OCI-LY1 (cell line): ENCODE measurements at regions not wholly inside any gene's neighbourhood (a gene's known extent, or its start where the extent isn't known, plus 50 kb on each side); places are given as distances from the start of the nearest gene placed in this dataset.

Source experiments
- H2AFZ ChIP-seq: fragments of 200-600 bp; sonication (generic), shearing (Covaris generic); 2 replicates; pipeline ENCODE4 v1.6.0; 2014; ENCODE audit warnings: antibody characterized with exemption, mild to moderate bottlenecking, low read length
- H3F3A ChIP-seq: fragments of 200-600 bp; sonication (generic), shearing (Covaris generic); 2 replicates; pipeline ENCODE4 v1.6.0; 2014; ENCODE audit warnings: mild to moderate bottlenecking, antibody characterized with exemption, low read length, moderate library complexity; ENCODE audit not compliant: insufficient read depth
- H3K27ac ChIP-seq: fragments of 200-600 bp; sonication (generic); 2 replicates; pipeline ENCODE4 v1.5.1; 2014; ENCODE audit warnings: low read length, mixed run types, mild to moderate bottlenecking, low read depth; ENCODE audit not compliant: poor library complexity, severe bottlenecking
- H3K27me3 ChIP-seq: fragments of 200-600 bp; sonication (generic); 2 replicates; pipeline ENCODE4 v1.6.0; 2014; ENCODE audit warnings: antibody characterized with exemption, mild to moderate bottlenecking, low read length, moderate library complexity; ENCODE audit not compliant: insufficient read depth
- H3K36me3 ChIP-seq: fragments of 200-600 bp; sonication (generic); 2 replicates; pipeline ENCODE4 v1.6.1; 2014; ENCODE audit warnings: mild to moderate bottlenecking, antibody characterized with exemption, low read length, moderate library complexity, mixed read lengths; ENCODE audit not compliant: insufficient read depth
- H3K4me1 ChIP-seq: fragments of 200-600 bp; sonication (generic); 2 replicates; pipeline ENCODE4 v1.5.1; 2014; ENCODE audit warnings: mild to moderate bottlenecking, low read length, moderate library complexity; ENCODE audit not compliant: insufficient read depth, severe bottlenecking
- H3K4me2 ChIP-seq: fragments of 200-600 bp; sonication (generic), shearing (Covaris generic); 2 replicates; pipeline ENCODE4 v1.6.1; 2014; ENCODE audit warnings: low read length
- H3K4me3 ChIP-seq: fragments of 200-600 bp; sonication (generic); 2 replicates; pipeline ENCODE4 v1.5.1; 2014; ENCODE audit warnings: low read length, low read depth, mild to moderate bottlenecking, mixed read lengths; ENCODE audit not compliant: poor library complexity, severe bottlenecking
- H3K79me2 ChIP-seq: fragments of 200-600 bp; shearing (Covaris generic); 2 replicates; pipeline ENCODE4 v1.6.1; 2016; ENCODE audit warnings: mixed run types, low read length, mixed read lengths; ENCODE audit not compliant: insufficient read depth
- H3K9ac ChIP-seq: fragments of 200-600 bp; sonication (generic), shearing (Covaris generic); 2 replicates; pipeline ENCODE4 v1.6.1; 2014; ENCODE audit warnings: mild to moderate bottlenecking, low read length, mixed read lengths
- H3K9me2 ChIP-seq: fragments of 200-600 bp; sonication (generic), shearing (Covaris generic); 2 replicates; pipeline ENCODE4 v1.6.1; 2014; ENCODE audit warnings: low read depth, mild to moderate bottlenecking, low read length, mixed read lengths
- H3K9me3 ChIP-seq: fragments of 200-600 bp; shearing (Covaris generic); 2 replicates; pipeline ENCODE4 v1.6.1; 2014; ENCODE audit warnings: low read length, mixed read lengths
- H4K20me1 ChIP-seq: fragments of 200-600 bp; sonication (generic), shearing (Covaris generic); 2 replicates; pipeline ENCODE4 v1.6.0; 2016; ENCODE audit warnings: mild to moderate bottlenecking, low read length; ENCODE audit not compliant: insufficient read depth
- EZH2 ChIP-seq: fragments of 200-600 bp; sonication (generic), shearing (Covaris generic); IDR thresholded peaks from 2 replicates; pipeline ENCODE4 v1.8.0; 2017; ENCODE audit warnings: borderline replicate concordance, mixed run types, mild to moderate bottlenecking, antibody characterized with exemption, low read length, moderate library complexity, mixed read lengths
- TF ChIP-seq, protein P1 (sequence below): fragments of 200-600 bp; sonication (generic), shearing (Covaris generic); IDR thresholded peaks from 2 replicates; pipeline ENCODE4 v1.5.1; 2017; ENCODE audit warnings: mild to moderate bottlenecking, antibody characterized with exemption, low read length, moderate library complexity, mixed read lengths

DNA sequence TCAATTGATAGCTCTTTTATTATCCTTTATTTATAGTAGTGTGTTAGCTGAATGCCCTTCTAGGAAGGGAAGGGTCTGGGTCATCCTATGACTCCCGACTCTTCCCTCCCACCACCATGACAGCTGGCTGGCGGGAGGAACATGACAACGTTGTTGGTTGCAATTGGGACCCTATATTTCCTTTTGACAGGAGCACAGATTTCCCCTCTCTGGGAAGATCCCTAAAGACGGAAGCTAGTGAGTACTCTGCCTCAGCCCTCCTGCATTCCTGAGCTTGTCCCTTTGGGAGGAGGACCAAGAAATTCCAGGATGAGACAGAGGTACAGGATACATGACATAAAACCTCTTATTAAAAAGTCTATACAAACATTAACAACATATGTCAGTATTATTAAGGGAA is 485.4 kb downstream of the NAV3 start:
- H3K9ac ChIP-seq = no peak overlapping the region
- H3K36me3 ChIP-seq = no peaks in the 10 kb centered on the region
- H3K4me2 ChIP-seq = no peak overlapping the region
- no peaks in the 10 kb centered on the region for H3K79me2 ChIP-seq
- no peaks in the 10 kb centered on the region for H3K9me2 ChIP-seq
- H3K27ac ChIP-seq = no peak overlapping the region
- H3K9me3 ChIP-seq = no peaks in the 10 kb centered on the region
- H3K4me3 ChIP-seq = no peak overlapping the region
- no peak for TF ChIP-seq EZH2
- TF ChIP-seq, protein P1, sequence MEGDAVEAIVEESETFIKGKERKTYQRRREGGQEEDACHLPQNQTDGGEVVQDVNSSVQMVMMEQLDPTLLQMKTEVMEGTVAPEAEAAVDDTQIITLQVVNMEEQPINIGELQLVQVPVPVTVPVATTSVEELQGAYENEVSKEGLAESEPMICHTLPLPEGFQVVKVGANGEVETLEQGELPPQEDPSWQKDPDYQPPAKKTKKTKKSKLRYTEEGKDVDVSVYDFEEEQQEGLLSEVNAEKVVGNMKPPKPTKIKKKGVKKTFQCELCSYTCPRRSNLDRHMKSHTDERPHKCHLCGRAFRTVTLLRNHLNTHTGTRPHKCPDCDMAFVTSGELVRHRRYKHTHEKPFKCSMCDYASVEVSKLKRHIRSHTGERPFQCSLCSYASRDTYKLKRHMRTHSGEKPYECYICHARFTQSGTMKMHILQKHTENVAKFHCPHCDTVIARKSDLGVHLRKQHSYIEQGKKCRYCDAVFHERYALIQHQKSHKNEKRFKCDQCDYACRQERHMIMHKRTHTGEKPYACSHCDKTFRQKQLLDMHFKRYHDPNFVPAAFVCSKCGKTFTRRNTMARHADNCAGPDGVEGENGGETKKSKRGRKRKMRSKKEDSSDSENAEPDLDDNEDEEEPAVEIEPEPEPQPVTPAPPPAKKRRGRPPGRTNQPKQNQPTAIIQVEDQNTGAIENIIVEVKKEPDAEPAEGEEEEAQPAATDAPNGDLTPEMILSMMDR = no peak
- no peaks in the 10 kb centered on the region for H3K27me3 ChIP-seq
- no peaks in the 10 kb centered on the region for H3K4me1 ChIP-seq
- H4K20me1 ChIP-seq = no peaks in the 10 kb centered on the region
- no peak overlapping the region for H2AFZ ChIP-seq
- H3F3A ChIP-seq = no peaks in the 10 kb centered on the region

DNA sequence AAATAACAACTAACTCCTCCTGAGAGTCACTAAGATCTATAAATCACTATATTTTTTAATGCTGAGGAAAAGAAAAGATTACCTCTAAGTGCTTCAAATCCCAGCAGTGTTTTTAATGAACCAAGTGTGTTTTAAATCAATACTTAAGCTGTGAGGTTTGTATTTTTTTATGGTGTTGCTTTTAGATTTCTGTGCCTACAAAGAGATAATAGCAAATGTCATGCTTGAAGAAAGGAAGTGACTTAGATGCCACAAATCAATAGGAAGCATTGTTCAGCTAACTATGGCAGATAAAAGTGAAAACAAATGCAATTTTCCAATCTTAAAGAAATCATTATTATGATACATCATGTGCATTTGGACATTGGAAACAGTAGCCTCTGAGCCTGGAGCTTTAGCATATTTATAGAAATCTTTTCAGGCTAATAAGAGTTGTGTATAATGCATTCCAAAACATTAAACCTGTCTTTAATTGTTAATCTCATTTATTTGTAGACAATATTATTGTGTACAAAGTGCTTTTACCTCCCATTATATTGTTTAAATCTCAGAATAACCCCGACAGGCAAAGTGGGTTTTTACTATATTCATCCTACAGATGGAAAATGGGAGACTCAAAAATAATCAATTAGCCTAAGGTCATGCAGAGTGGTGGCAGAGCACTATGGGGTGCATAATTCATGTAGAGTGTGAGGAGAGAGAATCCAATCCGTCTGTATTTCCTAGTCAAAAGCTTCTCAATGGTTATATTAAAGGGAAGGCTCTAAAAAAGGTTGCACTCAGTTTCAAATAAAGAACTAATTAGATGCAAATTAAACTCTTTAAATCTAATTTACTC is 486.2 kb downstream of the NAV3 start:
- Histone ChIP-seq H4K20me1 (no peaks in the 10 kb centered on the region), H3K36me3 (no peaks in the 10 kb centered on the region), H3K9ac (no peak overlapping the region), H3K79me2 (no peaks in the 10 kb centered on the region), H3K4me3 (no peak overlapping the region), H3K27me3 (no peaks in the 10 kb centered on the region), H2AFZ (no peak overlapping the region), H3K27ac (no peak overlapping the region), H3K4me1 (no peaks in the 10 kb centered on the region), H3F3A (no peaks in the 10 kb centered on the region), H3K9me3 (no peaks in the 10 kb centered on the region), H3K9me2 (no peaks in the 10 kb centered on the region), H3K4me2 (no peak overlapping the region)
- TF ChIP-seq EZH2 = no peak
- TF ChIP-seq, protein P1 = no peak

DNA sequence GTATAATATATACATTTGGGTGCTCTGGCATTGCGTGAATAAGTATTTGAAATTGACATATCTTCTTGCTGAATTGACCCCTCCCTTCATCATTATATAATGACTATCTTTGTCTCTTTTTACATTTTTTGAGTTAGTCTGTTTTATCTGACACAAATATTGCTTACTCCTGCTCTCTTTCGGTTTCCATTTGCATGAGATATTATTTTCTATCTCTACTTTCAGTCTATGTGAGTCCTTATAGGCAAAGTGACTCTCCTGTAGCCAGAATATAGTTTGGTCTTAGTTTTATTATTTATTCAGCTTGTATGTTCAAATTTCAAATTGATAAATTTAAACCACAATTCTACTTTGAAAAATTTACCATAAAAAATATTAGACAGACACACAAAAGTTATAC is 491.0 kb downstream of the NAV3 start:
- Histone ChIP-seq H2AFZ (no peak overlapping the region), H3K36me3 (no peaks in the 10 kb centered on the region), H3K9me3 (no peaks in the 10 kb centered on the region), H3F3A (no peaks in the 10 kb centered on the region), H3K27me3 (no peaks in the 10 kb centered on the region), H4K20me1 (no peaks in the 10 kb centered on the region), H3K4me1 (no peaks in the 10 kb centered on the region), H3K4me2 (no peak overlapping the region), H3K79me2 (no peaks in the 10 kb centered on the region), H3K27ac (no peak overlapping the region), H3K9ac (no peak overlapping the region), H3K4me3 (no peak overlapping the region), H3K9me2 (no peaks in the 10 kb centered on the region)
- TF ChIP-seq, protein P1 = no peak
- TF ChIP-seq EZH2 = no peak
